Endothelial cell (in vitro differentiated cells): ENCODE measurements at regions not wholly inside any gene's neighbourhood (a gene's known extent, or its start where the extent isn't known, plus 50 kb on each side); places are given as distances from the start of the nearest gene placed in this dataset.
A peak's percentile ranks its signal among the peaks of the same experiment; 100 is the strongest.

Source experiments
- DNase-seq: peaks from one replicate; pipeline ENCODE4 v3.0.0; 2021; ENCODE audit warnings: low spot score
- H3K27ac Mint-ChIP-seq: one replicate; pipeline ENCODE4 v1.8.0; 2021; ENCODE audit warnings: mixed read lengths, inconsistent platforms; ENCODE audit not compliant: unreplicated experiment
- H3K27me3 Mint-ChIP-seq: one replicate; pipeline ENCODE4 v1.8.0; 2021; ENCODE audit warnings: mild to moderate bottlenecking, moderate library complexity, mixed read lengths, inconsistent platforms; ENCODE audit not compliant: unreplicated experiment
- H3K36me3 Mint-ChIP-seq: one replicate; pipeline ENCODE4 v1.8.0; 2021; ENCODE audit warnings: mild to moderate bottlenecking, low read depth, mixed read lengths, inconsistent platforms; ENCODE audit not compliant: unreplicated experiment
- H3K4me1 Mint-ChIP-seq: one replicate; pipeline ENCODE4 v1.8.0; 2021; ENCODE audit warnings: mild to moderate bottlenecking, mixed read lengths, inconsistent platforms; ENCODE audit not compliant: unreplicated experiment
- H3K4me3 Mint-ChIP-seq: one replicate; pipeline ENCODE4 v1.8.0; 2021; ENCODE audit warnings: mild to moderate bottlenecking, mixed read lengths, inconsistent platforms; ENCODE audit not compliant: unreplicated experiment
- H3K9me3 Mint-ChIP-seq: one replicate; pipeline ENCODE4 v1.8.0; 2021; ENCODE audit warnings: mixed read lengths, inconsistent platforms; ENCODE audit not compliant: unreplicated experiment
- CTCF ChIP-seq: fragments of 200-600 bp; sonication (generic); IDR thresholded peaks from one replicate; pipeline ENCODE4 v1.5.0; 2021; ENCODE audit warnings: antibody characterized with exemption; ENCODE audit not compliant: unreplicated experiment

GRCh38 chr16:48836636-48837035 is 226.7 kb upstream of the N4BP1 start:
- no peak overlapping the region for H3K4me3 Mint-ChIP-seq
- DNase-seq, result no peak
- no peak overlapping the region for H3K27ac Mint-ChIP-seq
- no peak for TF ChIP-seq CTCF
- H3K4me1 Mint-ChIP-seq, result peaks cover 6% of the 10 kb centered on the region
- H3K9me3 Mint-ChIP-seq, result no peaks in the 10 kb centered on the region
- no peaks in the 10 kb centered on the region for H3K36me3 Mint-ChIP-seq
- H3K27me3 Mint-ChIP-seq, result peaks cover 2% of the 10 kb centered on the region

- no peak for DNase-seq
- Mint-ChIP-seq H3K27me3 (peaks cover 2% of the 10 kb centered on the region), H3K9me3 (no peaks in the 10 kb centered on the region), H3K27ac (no peak overlapping the region), H3K36me3 (no peaks in the 10 kb centered on the region), H3K4me3 (no peak overlapping the region), H3K4me1 (peaks cover 6% of the 10 kb centered on the region)
- no peak for TF ChIP-seq CTCF
These were observed 226.1 kb upstream of the N4BP1 start for GRCh38 chr16:48836067-48836466.

- H3K36me3 Mint-ChIP-seq, result no peaks in the 10 kb centered on the region
These were observed 224.6 kb upstream of the N4BP1 start for GRCh38 chr16:48834576-48834975.

GRCh38 chr16:48833461-48833860 is 223.5 kb upstream of the N4BP1 start:
- H3K9me3 Mint-ChIP-seq, result no peaks in the 10 kb centered on the region
- H3K27me3 Mint-ChIP-seq, result no peaks in the 10 kb centered on the region
- H3K36me3 Mint-ChIP-seq, result no peaks in the 10 kb centered on the region
- peaks cover 6% of the 10 kb centered on the region for H3K4me1 Mint-ChIP-seq
- H3K27ac Mint-ChIP-seq, result no peak overlapping the region
- DNase-seq, result no peak
- no peak overlapping the region for H3K4me3 Mint-ChIP-seq
- no peak for TF ChIP-seq CTCF

More at GRCh38 chr16:48834576-48834975, 224.6 kb upstream of the N4BP1 start:
- Mint-ChIP-seq H3K4me3 (no peak overlapping the region), H3K27me3 (no peaks in the 10 kb centered on the region), H3K4me1 (peaks cover 6% of the 10 kb centered on the region), H3K27ac (no peak overlapping the region), H3K9me3 (no peaks in the 10 kb centered on the region)
- TF ChIP-seq CTCF, result no peak
- DNase-seq, result peak; percentile 20

GRCh38 chr16:48831076-48831722 is 221.2 kb upstream of the N4BP1 start:
- Mint-ChIP-seq H3K36me3 (no peaks in the 10 kb centered on the region), H3K27me3 (no peaks in the 10 kb centered on the region), H3K27ac (no peak overlapping the region), H3K9me3 (no peaks in the 10 kb centered on the region), H3K4me3 (no peak overlapping the region), H3K4me1 (peaks cover 6% of the 10 kb centered on the region)
- DNase-seq, result peak; percentile 61
- TF ChIP-seq CTCF, result peak; percentile 81
